ENCODE measurements at regions not wholly inside any gene's neighbourhood (a gene's known extent, or its start where the extent isn't known, plus 50 kb on each side); places are given as distances from the start of the nearest gene placed in this dataset.

GRCh38 chr4:75229806-75230570 is 284.2 kb downstream of the RCHY1 start:
- no peak overlapping the region for H3K4me2 ChIP-seq (ENCODE audit: low read depth, low read length, poor library complexity, severe bottlenecking)
- H3K4me3 ChIP-seq (ENCODE audit: low read length, poor library complexity, severe bottlenecking): no peak overlapping the region
- H3K9ac ChIP-seq (ENCODE audit: low read depth, low read length, poor library complexity, severe bottlenecking): no peak overlapping the region
- H3K36me3 ChIP-seq (ENCODE audit: insufficient read depth, low read length): no peaks in the 10 kb centered on the region
- no peaks in the 10 kb centered on the region for H3K9me3 ChIP-seq (ENCODE audit: insufficient read depth, low read depth, low read length)
- no peak overlapping the region for H2AFZ ChIP-seq (ENCODE audit: low read length)
- no peaks in the 10 kb centered on the region for H3K27me3 ChIP-seq (ENCODE audit: insufficient read depth, low read length, poor library complexity, severe bottlenecking)
- no peak for TF ChIP-seq EZH2phosphoT487 (IDR thresholded peaks at IDR 0.05; ENCODE audit: borderline replicate concordance)
- TF ChIP-seq CTCF (conservative IDR thresholded peaks at IDR 0.05; ENCODE audit: low read length): no peak
- no peaks in the 10 kb centered on the region for H3K4me1 ChIP-seq (ENCODE audit: insufficient read depth, low read length, poor library complexity, severe bottlenecking)
- no peaks in the 10 kb centered on the region for H4K20me1 ChIP-seq (ENCODE audit: insufficient read depth, low read length, poor library complexity, severe bottlenecking)
- no peaks in the 10 kb centered on the region for H3K79me2 ChIP-seq (ENCODE audit: insufficient read depth, low read length)
- H3F3A ChIP-seq (ENCODE audit: low read depth): no peaks in the 10 kb centered on the region
- no peaks in the 10 kb centered on the region for H3K9me2 ChIP-seq (replicated peaks; ENCODE audit: low read depth, low read length)

GRCh38 chr4:75213480-75213879 is 280.6 kb downstream of the PARM1 start:
- no peak overlapping the region for H3K4me2 ChIP-seq (ENCODE audit: low read depth, low read length, poor library complexity, severe bottlenecking)
- no peaks in the 10 kb centered on the region for H4K20me1 ChIP-seq (ENCODE audit: insufficient read depth, low read length, poor library complexity, severe bottlenecking)
- no peak overlapping the region for H3K9ac ChIP-seq (ENCODE audit: low read depth, low read length, poor library complexity, severe bottlenecking)
- H3K9me2 ChIP-seq (replicated peaks; ENCODE audit: low read depth, low read length): no peaks in the 10 kb centered on the region
- no peak overlapping the region for H3K4me3 ChIP-seq (ENCODE audit: low read length, poor library complexity, severe bottlenecking)
- H3K27me3 ChIP-seq (ENCODE audit: insufficient read depth, low read length, poor library complexity, severe bottlenecking): no peaks in the 10 kb centered on the region
- no peaks in the 10 kb centered on the region for H3K9me3 ChIP-seq (ENCODE audit: insufficient read depth, low read depth, low read length)
- no peaks in the 10 kb centered on the region for H3K79me2 ChIP-seq (ENCODE audit: insufficient read depth, low read length)
- no peaks in the 10 kb centered on the region for H3F3A ChIP-seq (ENCODE audit: low read depth)
- H2AFZ ChIP-seq (ENCODE audit: low read length): no peak overlapping the region
- TF ChIP-seq CTCF (conservative IDR thresholded peaks at IDR 0.05; ENCODE audit: low read length) (no peak), EZH2phosphoT487 (IDR thresholded peaks at IDR 0.05; ENCODE audit: borderline replicate concordance) (no peak)
- no peaks in the 10 kb centered on the region for H3K4me1 ChIP-seq (ENCODE audit: insufficient read depth, low read length, poor library complexity, severe bottlenecking)
- H3K36me3 ChIP-seq (ENCODE audit: insufficient read depth, low read length): no peaks in the 10 kb centered on the region

- no peaks in the 10 kb centered on the region for H3K4me1 ChIP-seq (ENCODE audit: insufficient read depth, low read length, poor library complexity, severe bottlenecking)
- no peak overlapping the region for H2AFZ ChIP-seq (ENCODE audit: low read length)
- H3K27me3 ChIP-seq (ENCODE audit: insufficient read depth, low read length, poor library complexity, severe bottlenecking): no peaks in the 10 kb centered on the region
- no peaks in the 10 kb centered on the region for H3K9me2 ChIP-seq (replicated peaks; ENCODE audit: low read depth, low read length)
- TF ChIP-seq EZH2phosphoT487 (IDR thresholded peaks at IDR 0.05; ENCODE audit: borderline replicate concordance) (no peak), CTCF (conservative IDR thresholded peaks at IDR 0.05; ENCODE audit: low read length) (no peak)
- no peaks in the 10 kb centered on the region for H3K36me3 ChIP-seq (ENCODE audit: insufficient read depth, low read length)
- no peak overlapping the region for H3K4me2 ChIP-seq (ENCODE audit: low read depth, low read length, poor library complexity, severe bottlenecking)
- no peaks in the 10 kb centered on the region for H4K20me1 ChIP-seq (ENCODE audit: insufficient read depth, low read length, poor library complexity, severe bottlenecking)
- no peaks in the 10 kb centered on the region for H3K9me3 ChIP-seq (ENCODE audit: insufficient read depth, low read depth, low read length)
- no peak overlapping the region for H3K4me3 ChIP-seq (ENCODE audit: low read length, poor library complexity, severe bottlenecking)
- no peak overlapping the region for H3K9ac ChIP-seq (ENCODE audit: low read depth, low read length, poor library complexity, severe bottlenecking)
- H3K79me2 ChIP-seq (ENCODE audit: insufficient read depth, low read length): no peaks in the 10 kb centered on the region
- H3F3A ChIP-seq (ENCODE audit: low read depth): no peaks in the 10 kb centered on the region
These were observed 278.5 kb downstream of the PARM1 start for GRCh38 chr4:75211422-75211821.
